Fibroblast of lung (primary cell): ENCODE measurements at regions not wholly inside any gene's neighbourhood (a gene's known extent, or its start where the extent isn't known, plus 50 kb on each side); places are given as distances from the start of the nearest gene placed in this dataset.

Experiments
- DNase-seq, 2 donors: peaks; one replicate each; pipeline versions ENCODE4 v3.0.0 to v3.0.0-alpha.2; 2010; ENCODE audit warnings: low read depth in 2 of 2
- H2AFZ ChIP-seq: 2 replicates; pipeline ENCODE4 v1.5.1; 2012; ENCODE audit warnings: low read length, control low read depth, inconsistent platforms
- H3K27ac ChIP-seq: 2 replicates; pipeline ENCODE4 v1.5.1; 2011; ENCODE audit warnings: low read length, control low read depth; ENCODE audit not compliant: insufficient read depth
- H3K27me3 ChIP-seq: 2 replicates; pipeline ENCODE4 v1.5.1; 2011; ENCODE audit warnings: mild to moderate bottlenecking, low read length; ENCODE audit not compliant: control insufficient read depth, insufficient read depth
- H3K36me3 ChIP-seq: 2 replicates; pipeline ENCODE4 v1.5.1; 2011; ENCODE audit warnings: low read length; ENCODE audit not compliant: control insufficient read depth, insufficient read depth
- H3K4me1 ChIP-seq: 2 replicates; pipeline ENCODE4 v1.5.1; 2011; ENCODE audit warnings: low read length; ENCODE audit not compliant: control insufficient read depth, insufficient read depth; ENCODE audit errors: extremely low read depth
- H3K4me2 ChIP-seq: 2 replicates; pipeline ENCODE4 v1.5.1; 2011; ENCODE audit warnings: low read length, control low read depth; ENCODE audit not compliant: insufficient read depth; ENCODE audit errors: extremely low read depth
- H3K4me3 ChIP-seq, 4 experiments: fragments of 200-600 bp in 1 of 4; sonication (generic) in 1 of 4; replicated peaks in 1 of 4; 2 replicates each; pipeline ENCODE4 v1.5.1; 2011 to 2016; ENCODE audit warnings: low read length in 4 of 4, low read depth in 3 of 4, mild to moderate bottlenecking in 3 of 4, control low read depth in 2 of 4, inconsistent platforms in 1 of 4, mixed read lengths in 1 of 4; ENCODE audit not compliant: insufficient read depth in 1 of 4; ENCODE audit errors: control extremely low read depth in 1 of 4
- H3K79me2 ChIP-seq: 2 replicates; pipeline ENCODE4 v1.5.1; 2012; ENCODE audit warnings: mild to moderate bottlenecking, low read length, inconsistent platforms; ENCODE audit not compliant: control insufficient read depth, insufficient read depth
- H3K9ac ChIP-seq: 2 replicates; pipeline ENCODE4 v1.5.1; 2011; ENCODE audit warnings: mild to moderate bottlenecking, low read length, control low read depth; ENCODE audit not compliant: insufficient read depth
- H3K9me3 ChIP-seq: 2 replicates; pipeline ENCODE4 v1.5.1; 2012; ENCODE audit warnings: low read depth, low read length; ENCODE audit not compliant: control insufficient read depth, insufficient read depth
- H4K20me1 ChIP-seq: 2 replicates; pipeline ENCODE4 v1.5.1; 2011; ENCODE audit warnings: low read length; ENCODE audit not compliant: control insufficient read depth, insufficient read depth; ENCODE audit errors: extremely low read depth
- EZH2 ChIP-seq: IDR thresholded peaks from 2 replicates; pipeline ENCODE4 v1.5.1; 2012; ENCODE audit warnings: low read length, control low read depth, mild to moderate bottlenecking; ENCODE audit errors: missing control alignments
- TF ChIP-seq, protein P1 (sequence below), 2 donors: IDR thresholded peaks in 1 of 2; conservative IDR thresholded peaks in 1 of 2; 1 replicate in 1 of 2; 2 replicates in 1 of 2; pipeline ENCODE4 v1.5.1; 2011 to 2012; ENCODE audit warnings: low read length in 2 of 2, control low read depth in 1 of 2, inconsistent platforms in 1 of 2, low read depth in 1 of 2, mild to moderate bottlenecking in 1 of 2

DNA sequence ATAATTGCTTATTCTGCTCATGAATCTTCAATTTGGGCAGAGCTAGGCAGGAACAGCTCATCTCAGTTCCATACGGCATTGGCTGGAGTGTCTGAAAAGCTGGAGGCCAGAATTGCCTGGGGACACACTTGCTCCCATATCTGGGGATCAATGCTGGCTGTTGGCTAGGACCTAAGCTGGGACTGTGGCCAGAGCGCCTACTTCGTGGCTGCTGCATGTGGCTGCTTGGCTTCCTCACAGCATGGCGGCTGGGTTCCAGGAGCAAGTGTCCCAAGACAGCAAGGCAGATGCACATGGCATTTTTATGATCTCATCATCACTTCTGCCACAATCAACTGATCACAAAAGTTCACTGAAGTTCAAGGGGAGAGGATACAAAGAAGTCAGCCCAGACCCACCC is 200.2 kb downstream of the TTC8 start:
- Histone ChIP-seq H2AFZ (no peak overlapping the region), H3K4me1 (no peaks in the 10 kb centered on the region), H4K20me1 (no peaks in the 10 kb centered on the region), H3K27ac (no peak overlapping the region), H3K4me3 (no peak overlapping the region), H3K79me2 (no peaks in the 10 kb centered on the region), H3K27me3 (no peaks in the 10 kb centered on the region), H3K4me2 (no peak overlapping the region), H3K9ac (no peak overlapping the region), H3K36me3 (no peaks in the 10 kb centered on the region), H3K9me3 (no peaks in the 10 kb centered on the region)
- TF ChIP-seq, protein P1, sequence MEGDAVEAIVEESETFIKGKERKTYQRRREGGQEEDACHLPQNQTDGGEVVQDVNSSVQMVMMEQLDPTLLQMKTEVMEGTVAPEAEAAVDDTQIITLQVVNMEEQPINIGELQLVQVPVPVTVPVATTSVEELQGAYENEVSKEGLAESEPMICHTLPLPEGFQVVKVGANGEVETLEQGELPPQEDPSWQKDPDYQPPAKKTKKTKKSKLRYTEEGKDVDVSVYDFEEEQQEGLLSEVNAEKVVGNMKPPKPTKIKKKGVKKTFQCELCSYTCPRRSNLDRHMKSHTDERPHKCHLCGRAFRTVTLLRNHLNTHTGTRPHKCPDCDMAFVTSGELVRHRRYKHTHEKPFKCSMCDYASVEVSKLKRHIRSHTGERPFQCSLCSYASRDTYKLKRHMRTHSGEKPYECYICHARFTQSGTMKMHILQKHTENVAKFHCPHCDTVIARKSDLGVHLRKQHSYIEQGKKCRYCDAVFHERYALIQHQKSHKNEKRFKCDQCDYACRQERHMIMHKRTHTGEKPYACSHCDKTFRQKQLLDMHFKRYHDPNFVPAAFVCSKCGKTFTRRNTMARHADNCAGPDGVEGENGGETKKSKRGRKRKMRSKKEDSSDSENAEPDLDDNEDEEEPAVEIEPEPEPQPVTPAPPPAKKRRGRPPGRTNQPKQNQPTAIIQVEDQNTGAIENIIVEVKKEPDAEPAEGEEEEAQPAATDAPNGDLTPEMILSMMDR (conservative IDR thresholded peaks at IDR 0.05 in 1 of 2, IDR thresholded peaks at IDR 0.05 in 1 of 2; ENCODE audit: low read depth in 1 of 2, low read length in 2 of 2) = no peak
- no peak for TF ChIP-seq EZH2
- no peak for DNase-seq

DNA sequence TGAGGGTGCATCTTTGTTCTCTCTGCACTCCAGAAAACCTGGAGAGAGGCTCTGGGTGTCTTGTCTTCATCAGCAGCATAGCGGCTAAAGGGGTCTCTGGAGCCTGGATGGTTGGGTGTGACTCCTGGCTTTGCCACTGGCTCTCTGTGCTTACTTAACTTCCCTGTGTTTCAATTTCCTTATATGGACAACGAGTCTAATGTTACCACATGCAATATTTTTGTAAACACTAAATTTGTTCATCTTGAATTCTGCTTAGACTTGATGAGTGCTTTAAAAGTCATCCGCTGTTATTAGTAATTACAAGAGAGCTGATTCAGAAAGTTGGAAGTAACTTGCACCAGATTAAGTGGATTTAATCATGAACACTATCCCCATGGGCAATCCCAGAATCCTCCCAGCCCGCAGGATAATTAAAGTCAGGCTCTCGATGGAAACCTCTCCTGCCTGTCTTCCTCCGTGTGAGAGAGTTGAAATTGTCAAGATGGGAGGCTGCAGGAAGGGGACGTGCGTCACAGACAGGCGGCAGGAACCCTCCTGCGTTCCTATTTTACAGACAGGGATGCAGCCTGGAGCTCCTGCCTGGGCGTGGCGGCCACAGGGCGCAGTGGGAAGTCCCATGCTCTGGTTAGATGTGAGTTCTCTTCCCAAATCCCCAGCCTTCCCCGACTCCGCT is 201.2 kb downstream of the TTC8 start:
- Histone ChIP-seq H3K9ac (no peak overlapping the region), H3K27ac (no peak overlapping the region), H4K20me1 (no peaks in the 10 kb centered on the region), H3K27me3 (peaks cover 4% of the 10 kb centered on the region), H3K4me3 (no peak overlapping the region), H3K36me3 (no peaks in the 10 kb centered on the region), H3K79me2 (no peaks in the 10 kb centered on the region), H2AFZ (no peak overlapping the region), H3K4me1 (no peaks in the 10 kb centered on the region), H3K9me3 (no peaks in the 10 kb centered on the region), H3K4me2 (no peak overlapping the region)
- TF ChIP-seq, protein P1 (conservative IDR thresholded peaks at IDR 0.05 in 1 of 2, IDR thresholded peaks at IDR 0.05 in 1 of 2; ENCODE audit: low read depth in 1 of 2, low read length in 2 of 2) = no peak
- TF ChIP-seq EZH2 = no peak
- peak in 1 of 2 donors; percentile 54 for DNase-seq

DNA sequence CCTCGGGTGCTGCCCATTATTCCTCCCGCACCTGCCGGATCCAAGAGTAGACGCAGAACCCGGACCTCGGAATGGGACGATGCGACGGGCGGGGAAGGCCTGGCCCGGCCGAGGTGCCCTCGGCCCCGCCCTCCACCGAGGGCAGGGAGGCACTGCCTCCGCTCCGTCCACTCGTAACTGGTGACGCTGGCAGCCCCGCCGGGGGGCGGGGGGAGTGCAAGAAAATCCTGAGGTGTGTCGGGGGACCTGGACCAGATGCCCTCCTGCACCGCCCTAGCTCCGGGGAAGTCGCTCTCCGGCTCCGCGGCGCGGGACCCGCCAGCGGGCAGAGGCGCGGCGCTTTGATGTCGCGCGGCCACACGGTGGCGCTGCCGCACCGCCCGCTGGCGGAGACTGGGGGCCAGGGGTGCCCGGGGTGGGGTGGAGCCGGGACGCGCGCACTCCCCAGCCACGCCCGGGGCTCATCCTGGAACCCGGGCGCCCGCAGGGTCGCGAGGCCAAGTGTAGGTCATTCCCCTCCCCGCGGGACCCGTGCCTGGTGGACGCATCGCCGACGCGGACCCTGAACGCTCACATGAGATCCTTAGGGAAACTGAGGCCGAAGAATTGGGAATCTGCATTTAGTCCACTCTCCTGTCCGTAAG is 202.8 kb downstream of the TTC8 start:
- H3K27me3 ChIP-seq = peaks cover 5% of the 10 kb centered on the region
- no peaks in the 10 kb centered on the region for H3K36me3 ChIP-seq
- no peaks in the 10 kb centered on the region for H3K79me2 ChIP-seq
- TF ChIP-seq, protein P1 (conservative IDR thresholded peaks at IDR 0.05 in 1 of 2, IDR thresholded peaks at IDR 0.05 in 1 of 2; ENCODE audit: low read depth in 1 of 2, low read length in 2 of 2) = peak; percentile 25 to 68
- TF ChIP-seq EZH2 = no peak
- no peaks in the 10 kb centered on the region for H3K9me3 ChIP-seq
- peak; percentile 28 to 35 for DNase-seq
- peak overlapping the region; percentile 57 to 70 (median 64) for H3K4me3 ChIP-seq
- H3K4me1 ChIP-seq = no peaks in the 10 kb centered on the region
- peak overlapping the region; percentile 87 for H2AFZ ChIP-seq
- H3K4me2 ChIP-seq = peak overlapping the region; percentile 81
- peak overlapping the region; percentile 52 for H3K9ac ChIP-seq
- no peak overlapping the region for H3K27ac ChIP-seq
- no peaks in the 10 kb centered on the region for H4K20me1 ChIP-seq
